RKO (cell line): ENCODE measurements at regions not wholly inside any gene's neighbourhood (a gene's known extent, or its start where the extent isn't known, plus 50 kb on each side); places are given as distances from the start of the nearest gene placed in this dataset.

Experiments used
- DNase-seq: peaks from one replicate; pipeline ENCODE4 v3.0.0-alpha.2; 2016; ENCODE audit warnings: low spot score

DNA sequence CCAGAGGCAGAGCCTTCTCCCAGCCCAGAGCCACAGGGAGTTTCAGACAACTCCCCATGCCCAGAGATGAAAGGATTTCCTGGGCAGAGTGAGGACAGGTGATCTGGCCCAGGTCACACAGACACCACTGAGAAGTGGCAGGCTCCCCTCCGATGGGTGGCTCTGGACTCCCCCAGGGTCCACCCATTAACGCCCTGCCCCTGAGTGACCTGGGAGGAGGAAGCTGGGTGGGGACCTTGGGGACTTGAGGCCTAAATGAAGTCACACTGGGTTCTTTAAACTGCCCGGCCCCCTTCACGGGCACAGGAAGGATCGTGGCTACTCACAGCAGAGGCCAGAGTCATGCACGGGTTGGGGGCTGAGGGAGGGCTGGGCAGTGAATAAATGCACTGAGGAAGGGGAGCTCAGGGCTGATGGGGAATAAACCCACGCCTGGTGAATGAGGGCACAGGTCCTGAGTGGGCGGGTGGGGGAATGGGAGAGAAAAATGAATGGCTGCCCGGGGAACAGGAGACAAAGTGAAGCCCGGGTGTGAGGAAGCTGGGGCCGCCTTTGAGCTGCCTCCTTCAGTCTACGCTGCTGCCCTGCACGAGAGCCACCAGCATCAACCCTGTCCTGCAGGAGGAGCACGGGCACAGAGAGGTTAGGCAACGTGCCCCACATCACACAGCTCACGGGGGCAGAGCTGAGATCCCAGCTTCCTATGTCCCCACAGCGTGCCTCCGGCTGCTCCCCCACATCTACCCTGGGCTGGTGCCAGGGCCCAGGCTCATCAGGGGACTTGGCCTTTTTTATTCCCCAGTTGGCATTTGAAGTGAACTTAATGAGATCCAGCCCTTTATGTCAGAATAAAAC, 404.3 kb downstream of the MATN1 start:
- no peak for DNase-seq

DNA sequence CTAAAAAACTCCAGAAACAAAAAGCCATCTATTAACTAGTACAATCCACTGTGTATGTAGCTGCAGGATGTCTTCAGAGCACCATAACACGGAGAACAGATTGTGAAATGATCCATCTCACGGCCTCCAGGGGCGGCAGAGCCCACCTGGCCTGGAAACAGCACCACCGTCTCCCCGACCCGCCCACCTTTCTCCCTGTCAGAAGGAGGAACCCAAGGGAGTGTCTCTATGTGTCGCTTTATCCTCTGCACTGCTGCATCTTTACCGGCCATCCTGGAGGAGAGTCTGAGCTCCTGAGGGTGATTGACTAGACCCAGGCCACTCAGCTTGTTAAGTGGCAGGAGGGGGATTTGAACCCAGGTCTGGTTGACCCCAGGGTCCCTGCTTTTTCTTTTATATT, 405.0 kb downstream of the MATN1 start:
- DNase-seq: no peak

DNA sequence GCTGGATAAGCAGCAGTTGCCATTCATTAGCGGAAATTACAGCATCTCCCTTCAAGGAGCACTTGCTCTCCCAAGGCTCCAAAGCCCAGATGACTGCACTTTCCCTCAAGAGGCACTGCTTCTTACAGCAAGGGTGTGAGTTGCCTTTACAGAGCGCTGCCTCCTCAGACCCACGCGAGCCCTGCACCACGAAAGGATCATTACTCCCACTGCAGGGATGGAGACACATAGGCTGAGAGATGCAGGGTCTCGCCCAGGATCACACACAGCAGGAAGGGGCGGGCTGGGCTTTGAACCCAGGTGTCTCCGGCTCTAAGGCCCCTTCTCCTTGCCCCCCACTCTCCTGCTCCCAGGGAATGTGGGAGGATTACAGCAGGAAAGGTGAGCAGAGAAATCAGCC, 405.5 kb downstream of the MATN1 start:
- no peak for DNase-seq

DNA sequence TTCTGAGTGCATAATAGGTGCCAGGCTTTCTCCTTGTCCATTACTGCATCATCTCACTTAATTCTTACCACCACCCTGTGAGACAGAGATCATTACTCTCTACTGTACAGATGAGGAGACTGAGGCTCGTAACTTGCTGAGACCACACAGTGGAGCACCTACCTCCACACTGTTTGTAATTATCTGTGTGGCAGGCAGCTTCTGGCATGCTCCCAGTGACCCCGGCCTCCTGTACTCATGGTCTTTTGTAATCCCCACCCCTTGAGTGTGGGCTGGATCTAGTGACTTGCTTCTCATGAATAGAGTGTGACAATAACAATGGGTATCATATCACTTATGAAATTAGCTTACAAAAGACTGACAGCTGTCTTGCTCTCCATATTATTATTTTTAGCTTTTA, 407.3 kb downstream of the MATN1 start:
- DNase-seq: no peak

DNA sequence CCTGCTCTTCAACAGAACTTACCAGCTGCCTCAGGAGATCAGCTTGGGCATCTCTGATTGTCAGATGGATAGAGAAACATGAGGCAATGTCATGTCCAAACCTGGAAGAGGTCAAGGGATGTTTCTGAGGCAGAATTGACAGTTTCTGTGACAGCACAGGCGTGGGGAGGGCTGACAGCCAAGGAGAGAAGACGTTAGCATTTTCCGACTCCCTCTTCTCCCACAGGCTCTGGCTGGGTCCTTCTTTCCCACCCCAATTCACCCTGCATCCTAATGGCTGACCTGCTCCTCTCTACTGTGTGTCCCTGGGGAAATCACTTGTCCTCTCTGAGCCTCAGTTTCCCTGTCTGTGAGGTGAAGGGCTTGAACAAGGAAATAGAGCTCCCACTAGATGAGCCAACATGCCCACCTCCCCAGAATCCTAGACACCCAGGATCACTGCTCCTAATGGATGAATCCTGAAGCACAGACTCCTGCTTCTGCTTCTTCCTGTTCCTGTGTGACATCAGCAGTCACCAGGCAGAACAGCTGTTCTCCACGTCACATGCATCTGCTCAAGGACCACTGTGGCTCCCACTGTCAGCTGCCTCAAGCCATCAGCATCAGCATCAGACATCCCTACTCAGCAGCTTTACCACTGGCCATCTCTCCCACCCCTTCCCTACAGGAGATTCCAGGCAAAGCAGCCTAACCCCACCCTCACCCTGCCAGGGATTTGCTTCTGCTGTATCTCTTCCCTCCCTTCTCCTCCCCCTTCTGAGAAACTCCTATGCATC, 408.0 kb downstream of the MATN1 start:
- no peak for DNase-seq

DNA sequence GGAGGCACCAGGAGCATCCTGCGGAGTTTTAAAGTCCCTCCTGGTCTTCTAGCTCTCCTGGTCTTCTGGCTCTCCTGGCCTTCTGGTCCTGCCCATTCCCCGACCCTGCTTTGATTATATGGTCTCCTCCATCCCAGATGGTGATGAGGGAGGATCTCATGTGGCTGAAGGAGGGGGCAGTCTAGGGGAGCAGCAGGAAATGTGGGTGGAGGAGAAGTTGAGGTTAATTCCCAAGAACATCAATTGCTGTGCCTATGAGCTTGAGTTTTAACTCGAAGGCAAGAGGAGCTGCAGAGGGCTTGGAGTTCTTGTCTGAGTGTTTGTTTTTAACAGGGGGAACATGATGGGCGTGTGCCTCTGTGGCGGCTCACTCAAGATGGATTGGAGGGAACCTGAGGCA, 408.8 kb downstream of the MATN1 start:
- DNase-seq: no peak

DNA sequence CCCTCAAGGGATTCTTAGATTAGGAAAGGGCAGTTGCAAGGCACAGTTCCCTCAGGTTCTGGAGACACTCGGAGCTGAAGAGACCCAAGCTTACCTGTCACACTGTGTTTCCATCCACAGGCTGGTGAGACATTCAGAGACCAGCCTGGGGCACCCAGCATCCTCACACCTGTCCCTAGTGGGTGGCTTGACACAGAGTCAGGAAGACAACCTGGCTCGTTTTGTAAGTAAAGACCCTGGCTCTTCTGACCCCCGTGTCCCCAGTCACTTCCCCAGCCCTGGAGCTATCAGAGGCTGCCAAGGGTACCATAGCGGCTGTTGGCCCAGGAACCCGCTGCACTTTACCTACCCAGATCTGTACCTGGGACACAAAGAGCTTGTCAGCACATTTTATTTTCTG, 409.8 kb downstream of the MATN1 start:
- DNase-seq: no peak

DNA sequence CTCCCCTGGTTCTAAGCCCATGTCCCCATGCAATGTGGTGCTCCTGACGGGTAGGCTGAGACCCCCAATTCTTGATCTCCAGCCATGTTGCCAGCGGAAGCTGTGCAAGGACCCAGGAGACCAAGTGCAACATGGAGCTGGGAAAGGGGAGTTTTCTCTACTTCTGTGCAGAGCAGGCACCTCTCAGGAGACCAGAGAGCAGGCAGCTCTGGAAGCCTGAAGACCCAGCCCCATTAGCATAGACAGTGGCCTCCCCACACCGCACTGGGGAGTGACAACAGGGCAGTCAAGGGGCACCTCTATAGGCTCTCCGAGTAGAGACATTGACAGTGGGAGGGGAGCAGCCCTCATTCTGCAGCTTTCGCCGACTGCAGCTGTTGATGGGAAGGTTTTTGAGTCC, 410.2 kb downstream of the MATN1 start:
- no peak for DNase-seq

DNA sequence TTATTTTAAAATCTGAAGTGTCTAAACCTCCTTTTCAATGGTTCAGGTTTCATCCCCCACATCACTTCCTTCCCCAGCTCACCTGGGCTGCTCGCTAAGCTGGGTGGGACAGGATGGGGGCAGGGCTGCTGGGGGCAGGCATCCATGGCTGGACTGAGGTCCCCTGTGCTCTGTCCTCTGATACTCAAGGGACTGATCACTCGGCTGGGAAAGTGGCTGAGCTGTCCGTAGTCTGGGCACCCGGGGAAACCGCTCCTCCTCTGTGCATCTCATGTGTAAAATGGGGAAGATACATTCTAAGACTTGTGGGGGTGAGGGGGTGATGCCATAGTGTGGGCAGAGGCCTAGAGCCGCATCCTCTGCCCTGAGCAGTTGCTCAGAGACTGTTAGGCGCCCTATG, 411.2 kb downstream of the MATN1 start:
- no peak for DNase-seq

DNA sequence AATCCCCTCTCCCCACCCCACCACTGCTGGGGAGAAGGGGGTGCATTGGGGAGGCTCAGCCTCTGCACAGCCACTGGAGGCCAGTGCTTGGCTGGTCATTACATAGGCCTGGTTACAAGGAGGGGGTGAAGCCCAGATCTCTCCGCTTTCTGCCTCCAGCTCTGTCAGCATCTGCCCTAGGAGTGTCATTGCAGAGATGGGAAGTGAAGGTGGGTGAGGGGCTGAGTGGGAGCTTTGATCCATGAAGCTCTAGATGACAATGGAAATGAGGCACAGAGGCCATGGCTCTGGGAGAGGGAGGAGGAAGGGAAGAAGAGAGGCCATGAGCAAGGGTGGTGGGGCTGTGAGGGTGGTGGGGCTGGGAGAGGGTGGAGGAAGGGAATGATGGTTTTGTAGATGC, 411.6 kb downstream of the MATN1 start:
- DNase-seq: no peak

DNA sequence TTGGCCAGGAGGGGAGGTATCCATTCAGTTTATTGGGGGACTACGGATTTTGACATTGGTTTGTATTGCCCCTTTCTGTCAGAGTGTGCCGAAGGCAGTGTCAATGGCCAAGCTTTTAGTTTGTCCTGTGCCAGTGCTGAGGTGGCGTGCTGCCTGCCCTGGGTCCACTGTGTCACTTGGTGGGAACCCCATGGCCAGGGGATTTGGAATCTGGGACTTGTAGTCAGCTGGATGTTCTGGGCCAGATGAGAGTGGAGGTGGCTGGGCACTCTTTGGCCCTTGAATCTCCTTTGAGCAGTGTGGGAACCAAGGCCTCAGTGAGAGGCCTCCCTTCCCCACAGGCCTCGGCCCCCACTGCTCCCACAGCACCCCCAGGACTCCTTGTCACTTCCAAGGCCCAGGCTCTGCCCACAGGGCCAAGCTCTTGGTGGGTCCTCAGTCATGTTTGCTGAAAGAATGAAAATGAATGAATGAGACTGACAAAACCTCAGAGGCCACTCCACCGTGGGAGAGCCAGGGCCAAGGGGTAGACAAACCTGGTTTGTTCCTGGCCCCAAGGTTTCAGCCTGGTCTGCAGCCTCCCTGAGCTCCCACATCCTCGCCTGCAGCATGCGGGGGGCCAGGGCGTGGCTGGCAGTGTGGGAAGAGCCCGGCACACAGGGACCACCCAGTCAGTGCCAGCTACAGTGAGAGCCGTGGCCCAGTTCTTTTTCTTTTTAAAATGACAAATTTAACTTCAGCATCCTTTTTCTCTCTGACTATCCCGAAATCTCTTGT, 412.2 kb downstream of the MATN1 start:
- DNase-seq: no peak

DNA sequence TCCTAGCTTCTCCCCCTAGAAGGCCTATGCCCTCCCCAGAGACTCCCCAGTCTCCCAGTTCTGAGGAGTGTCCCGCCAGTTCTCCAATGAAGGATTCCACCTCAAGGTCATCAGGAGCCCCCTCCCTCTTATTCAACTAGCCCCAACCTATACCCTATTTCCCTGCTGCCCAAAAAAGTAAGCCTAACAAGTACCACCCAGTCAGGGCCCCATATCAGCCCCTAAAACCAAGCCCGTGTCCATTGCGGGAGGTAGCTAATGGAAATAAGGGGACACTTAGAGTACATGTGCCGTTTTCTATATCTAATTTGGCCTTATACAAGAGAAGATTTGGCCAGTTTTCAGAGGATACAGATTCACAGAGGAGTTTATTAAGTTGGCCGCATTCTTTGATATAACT, 416.2 kb downstream of the MATN1 start:
- DNase-seq: no peak

DNA sequence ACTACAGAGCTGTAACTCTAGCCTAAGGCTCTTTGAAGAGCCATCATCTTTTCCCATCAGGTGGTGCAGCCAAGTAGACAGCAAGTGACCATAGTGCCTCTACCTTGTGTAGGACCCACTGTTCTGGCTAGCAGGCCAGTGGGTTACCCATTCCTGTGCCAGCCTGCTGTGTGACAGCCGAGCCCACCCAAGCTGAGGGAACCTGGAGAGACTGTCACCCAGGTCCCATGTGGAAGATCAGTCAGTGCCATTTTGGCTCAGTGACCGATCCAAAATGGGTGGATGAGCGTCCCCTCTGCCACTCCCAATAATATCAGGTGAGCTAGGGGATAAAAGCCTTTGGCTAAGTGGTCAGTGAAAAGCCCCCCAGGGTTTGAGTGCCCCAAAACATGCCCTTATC, 417.9 kb downstream of the MATN1 start:
- DNase-seq: no peak

DNA sequence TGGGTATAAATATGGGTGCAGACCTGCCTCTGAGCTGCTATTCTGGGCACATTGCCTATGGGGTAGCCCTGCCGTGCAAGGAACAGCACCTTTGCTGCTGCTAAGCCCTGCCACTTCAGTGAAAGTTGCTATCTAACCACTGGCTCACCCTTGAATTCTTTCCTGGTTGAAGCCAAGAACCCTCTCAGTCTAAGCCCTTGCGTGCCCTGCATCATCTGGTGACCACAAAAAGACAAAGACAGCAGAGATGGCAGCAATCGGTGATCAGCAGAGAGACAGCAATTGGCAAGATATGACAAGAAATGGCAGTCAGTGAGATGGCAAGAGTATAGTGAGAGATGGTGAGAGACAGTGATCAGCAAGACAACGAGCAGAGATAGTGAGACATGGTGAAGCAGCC, 418.3 kb downstream of the MATN1 start:
- DNase-seq: no peak

DNA sequence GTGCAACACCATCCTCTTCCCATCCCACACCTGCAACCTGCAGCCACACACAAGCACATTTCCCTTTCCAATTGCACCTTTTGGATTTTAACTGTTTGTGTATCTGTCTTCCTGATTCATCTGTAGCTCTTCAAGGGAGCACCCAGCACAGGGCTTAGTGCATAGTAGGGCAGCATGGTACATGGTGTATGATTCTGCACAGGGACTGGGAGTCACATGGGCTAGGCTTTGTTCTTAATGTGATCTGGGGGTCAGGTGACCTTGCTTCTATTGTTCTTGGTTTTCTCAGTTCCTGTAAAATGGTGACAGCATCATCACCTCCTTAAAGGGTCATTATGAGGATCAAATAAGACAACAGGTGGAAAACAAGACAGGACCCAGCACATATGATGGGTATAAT, 419.3 kb downstream of the MATN1 start:
- no peak for DNase-seq

DNA sequence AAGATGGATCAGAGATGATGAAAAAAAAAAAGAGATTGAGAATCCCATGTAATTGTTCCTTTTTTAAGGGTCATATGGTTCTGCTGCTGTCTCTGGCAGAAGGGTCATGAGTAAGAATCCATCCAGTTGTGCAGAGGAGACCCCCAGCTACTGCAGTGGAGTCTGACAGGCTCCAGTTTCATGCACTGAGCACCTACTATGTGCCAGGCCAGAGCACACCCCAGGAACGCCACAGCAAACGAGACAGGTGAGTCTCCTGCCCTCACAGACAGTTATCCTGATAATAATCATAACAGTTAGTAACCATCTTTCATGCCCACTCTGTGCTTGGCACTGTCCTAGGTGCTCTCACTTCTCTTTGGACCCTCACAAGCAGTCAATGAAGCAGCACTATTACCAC, 420.0 kb downstream of the MATN1 start:
- DNase-seq: no peak

DNA sequence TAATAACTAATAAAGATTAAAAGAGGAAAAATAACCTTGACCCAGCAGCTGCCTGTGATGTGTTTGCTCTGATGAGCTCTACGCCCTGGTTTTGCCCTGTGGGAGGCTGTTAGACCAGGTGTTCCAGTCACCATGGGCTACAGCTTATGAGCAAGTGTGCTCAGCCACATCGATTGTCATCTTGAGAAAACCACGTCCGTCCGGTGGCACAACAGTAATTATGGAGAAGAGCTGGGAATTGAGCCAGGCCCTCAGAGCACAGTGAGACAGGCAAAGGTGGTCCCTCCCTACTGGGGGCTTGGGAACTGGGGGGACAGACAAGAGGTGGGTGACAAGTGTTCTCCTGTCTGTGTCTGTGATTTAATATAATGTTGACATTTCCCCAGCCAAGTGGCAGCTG, 420.5 kb downstream of the MATN1 start:
- DNase-seq: no peak

DNA sequence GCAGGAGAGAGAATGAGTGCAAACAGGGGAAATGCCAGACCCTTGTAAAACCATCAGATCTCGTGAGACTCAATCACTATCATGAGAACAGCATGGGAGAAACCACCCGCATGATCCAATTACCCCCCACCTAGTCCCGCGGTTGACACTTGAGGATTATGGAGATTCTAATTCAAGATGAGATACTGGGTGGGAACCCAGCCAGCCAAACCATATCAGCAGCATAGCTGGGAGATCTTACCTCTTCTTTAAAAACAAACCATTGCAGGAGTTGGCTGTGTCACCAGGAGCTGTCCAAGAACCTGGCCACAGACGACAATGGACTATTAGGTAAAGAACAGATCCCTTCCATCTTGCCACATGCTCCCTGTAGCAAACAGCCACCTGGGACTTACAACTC, 422.7 kb downstream of the MATN1 start:
- DNase-seq: no peak

DNA sequence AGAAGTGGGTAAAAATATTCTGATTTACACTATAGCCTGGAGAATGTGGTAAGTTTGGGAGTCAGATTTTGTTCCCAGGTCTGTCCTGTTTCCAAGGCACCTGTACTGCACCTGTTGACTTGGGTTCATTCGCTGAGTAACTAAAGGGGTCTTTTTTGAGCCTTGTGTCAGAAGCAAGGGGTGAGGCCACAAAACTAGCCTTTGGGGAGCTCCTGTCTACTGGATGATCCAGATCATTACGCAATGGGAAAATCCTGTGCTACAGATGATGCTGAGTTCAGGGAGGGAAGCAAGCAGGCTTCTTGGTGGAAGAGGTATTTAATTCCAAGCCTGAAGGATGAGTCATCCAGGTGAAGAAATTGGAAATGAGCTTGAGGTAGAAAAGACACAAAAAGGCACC, 424.0 kb downstream of the MATN1 start:
- no peak for DNase-seq

DNA sequence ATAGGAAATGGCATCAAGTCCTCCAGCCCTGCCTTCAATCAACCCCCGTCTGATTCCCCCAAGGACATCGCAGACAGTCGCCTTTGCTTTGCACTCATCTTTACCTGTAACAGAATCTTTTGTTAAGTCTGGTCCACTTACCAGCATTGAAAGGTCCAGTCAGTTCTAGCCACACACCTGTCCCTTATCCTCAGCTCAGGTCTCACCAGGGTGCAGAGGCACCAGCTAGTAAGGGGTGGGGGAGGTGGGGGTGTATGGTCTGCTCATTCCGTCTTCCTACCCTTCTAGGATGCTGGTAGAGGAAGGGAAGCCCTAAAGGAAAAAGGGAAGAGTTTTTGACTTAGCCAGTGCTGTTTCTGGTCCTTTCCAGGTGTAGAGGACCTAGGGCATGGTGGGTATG, 427.7 kb downstream of the MATN1 start:
- DNase-seq: no peak

DNA sequence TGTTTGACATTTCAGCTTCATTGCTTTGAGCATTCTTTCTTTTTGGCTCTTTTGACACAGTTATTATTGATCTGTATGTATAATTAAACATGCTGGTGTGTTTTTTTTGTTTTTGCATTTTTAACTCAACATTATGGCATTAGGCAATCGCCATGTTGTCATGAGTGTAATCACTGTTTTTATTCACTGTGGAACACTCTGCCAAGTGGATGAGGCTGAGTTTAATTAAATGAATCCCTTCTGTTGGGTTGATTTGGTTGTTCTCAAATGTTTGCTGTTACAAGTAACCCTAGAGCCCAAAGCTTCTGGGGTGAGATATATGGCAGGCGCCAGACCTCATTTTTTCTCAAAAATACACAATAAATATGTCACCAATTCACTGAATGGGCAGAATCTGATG, 428.1 kb downstream of the MATN1 start:
- DNase-seq: no peak

DNA sequence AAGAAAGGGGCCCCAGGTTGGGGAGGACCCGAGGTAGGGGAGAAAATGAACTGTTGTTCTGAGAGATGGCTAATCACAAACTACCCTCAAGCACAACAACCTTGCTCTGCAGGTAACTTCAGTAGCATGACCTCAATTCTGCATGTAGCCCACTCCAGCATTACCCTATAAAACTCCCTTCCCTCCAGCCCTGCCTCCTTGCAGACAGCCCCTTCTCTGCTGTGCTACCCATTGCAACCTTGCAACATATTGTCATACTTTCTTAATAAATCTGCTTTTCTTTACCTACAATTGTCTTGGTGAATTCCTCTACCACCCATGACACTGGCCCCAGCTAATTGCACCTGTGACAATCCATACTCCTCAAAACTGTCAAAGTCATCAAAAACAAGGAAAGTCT, 428.9 kb downstream of the MATN1 start:
- DNase-seq: no peak

DNA sequence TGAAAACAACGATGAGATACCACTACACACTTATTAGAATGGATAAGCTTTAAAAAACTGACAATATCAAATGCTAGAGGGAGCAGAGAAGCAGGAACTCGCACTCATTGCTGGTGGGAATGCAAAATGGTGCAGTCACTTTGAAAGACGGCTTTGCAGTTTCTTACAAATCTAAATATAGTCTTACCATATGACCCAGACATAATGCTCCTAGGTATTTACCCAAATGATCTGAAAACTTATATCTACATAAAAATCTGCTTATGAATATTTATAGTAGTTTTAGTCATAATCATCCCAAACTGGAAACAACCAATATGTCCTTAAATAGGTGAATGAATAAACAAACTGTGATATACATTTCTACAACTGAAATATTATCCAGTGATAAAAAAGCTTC, 430.9 kb downstream of the MATN1 start:
- DNase-seq: no peak
